Stimulated activated CD8-positive, alpha-beta memory T cell treated with anti-CD3 and anti-CD28 coated beads, Interleukin-15, amount 100 ng/mL, for 4 hours (primary cell): ENCODE measurements at regions not wholly inside any gene's neighbourhood (a gene's known extent, or its start where the extent isn't known, plus 50 kb on each side); places are given as distances from the start of the nearest gene placed in this dataset.
"Not testable (repeated sequence)": the region's sequence is repeated elsewhere in the genome, so short reads cannot be mapped to it uniquely, and the experiment has no call there.

Experiments used
- DNase-seq, 2 donors: peaks; one replicate each; pipeline ENCODE4 v3.0.0-alpha.2; 2020; ENCODE audit warnings: low read depth in 2 of 2

- DNase-seq = no peak
Measured at GRCh38 chr22:47406180-47406834, 643.9 kb downstream of the TBC1D22A start.

GRCh38 chr22:47405222-47405621 is 642.8 kb downstream of the TBC1D22A start:
- not testable (repeated sequence) for DNase-seq

- DNase-seq = no peak
Measured at GRCh38 chr22:47402876-47403525, 640.6 kb downstream of the TBC1D22A start.

GRCh38 chr22:47401976-47402770 is 639.7 kb downstream of the TBC1D22A start:
- DNase-seq = no peak

DNA sequence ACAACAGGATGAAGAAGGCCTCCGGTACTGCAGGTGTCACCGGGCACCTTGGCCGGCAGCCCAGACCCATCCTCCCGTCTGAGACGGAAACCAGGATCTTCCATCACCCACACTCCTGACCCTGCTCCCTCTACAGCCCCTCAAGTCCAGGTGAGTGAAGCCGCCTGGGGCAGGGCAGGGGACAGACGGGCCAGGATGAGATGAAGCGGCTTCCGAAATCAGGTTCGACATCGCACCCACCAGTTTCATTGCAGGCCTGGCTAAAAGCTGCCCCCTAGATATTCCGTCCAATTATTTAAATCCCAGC is 639.1 kb downstream of the TBC1D22A start:
- no peak for DNase-seq

DNA sequence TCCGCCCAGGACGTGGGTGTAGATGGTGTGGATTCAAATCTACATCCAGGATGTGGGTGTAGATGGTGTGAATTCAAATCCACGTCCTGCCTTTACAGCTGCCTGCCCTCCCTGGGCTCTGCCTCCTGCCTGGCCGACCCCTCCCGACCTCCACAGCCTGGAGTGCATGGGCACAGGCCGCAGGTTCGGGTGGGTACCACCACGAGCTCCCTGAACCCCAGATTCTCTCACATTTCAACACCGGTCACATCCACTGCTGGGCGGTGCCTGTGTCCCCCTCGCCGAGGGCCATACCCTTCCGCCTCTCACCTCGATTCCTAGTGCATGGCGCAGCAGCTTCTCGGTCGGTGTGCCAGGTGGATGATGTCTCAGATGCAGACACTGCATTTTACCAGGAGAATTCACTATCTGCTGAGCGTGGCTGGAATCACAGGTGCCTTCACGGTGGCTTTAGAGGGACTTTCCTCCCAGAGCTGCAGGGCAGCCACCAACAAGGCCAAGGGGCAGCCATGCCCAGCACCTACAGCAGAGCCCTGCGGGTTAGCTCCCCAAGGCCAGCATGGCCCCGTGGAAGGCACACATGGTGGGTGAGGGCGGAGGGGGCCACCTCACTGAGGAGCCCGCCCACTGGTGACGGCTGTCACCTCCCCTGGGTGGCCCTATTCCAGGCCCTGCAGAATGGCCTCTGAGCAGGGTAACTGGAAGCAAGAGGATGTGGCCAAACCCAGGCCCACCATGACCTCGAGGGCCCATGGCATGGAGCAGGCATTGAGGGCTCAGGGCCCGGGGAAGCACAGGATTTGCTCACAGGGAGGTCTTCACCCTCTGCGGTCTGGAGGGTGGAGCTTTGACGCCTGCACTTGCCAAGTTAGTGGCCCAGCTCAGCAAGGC is 638.5 kb downstream of the TBC1D22A start:
- DNase-seq = no peak

DNA sequence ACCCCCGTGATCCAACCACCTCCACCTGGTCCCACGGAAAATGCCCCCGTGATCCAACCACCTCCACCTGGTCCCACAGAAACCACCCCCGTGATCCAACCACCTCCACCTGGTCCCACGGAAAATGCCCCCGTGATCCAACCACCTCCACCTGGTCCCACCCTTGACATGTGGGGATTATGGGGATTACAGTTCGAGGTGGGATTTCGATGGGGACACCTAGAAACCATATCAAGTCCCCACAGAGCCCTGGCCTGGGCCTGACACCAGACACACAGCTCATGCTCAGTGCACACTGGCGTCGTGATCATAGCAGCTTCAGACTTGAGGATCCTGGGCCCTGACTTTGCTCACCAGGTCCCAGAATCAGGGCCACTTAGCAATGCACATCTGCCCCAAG is 637.7 kb downstream of the TBC1D22A start:
- not testable (repeated sequence) for DNase-seq

DNA sequence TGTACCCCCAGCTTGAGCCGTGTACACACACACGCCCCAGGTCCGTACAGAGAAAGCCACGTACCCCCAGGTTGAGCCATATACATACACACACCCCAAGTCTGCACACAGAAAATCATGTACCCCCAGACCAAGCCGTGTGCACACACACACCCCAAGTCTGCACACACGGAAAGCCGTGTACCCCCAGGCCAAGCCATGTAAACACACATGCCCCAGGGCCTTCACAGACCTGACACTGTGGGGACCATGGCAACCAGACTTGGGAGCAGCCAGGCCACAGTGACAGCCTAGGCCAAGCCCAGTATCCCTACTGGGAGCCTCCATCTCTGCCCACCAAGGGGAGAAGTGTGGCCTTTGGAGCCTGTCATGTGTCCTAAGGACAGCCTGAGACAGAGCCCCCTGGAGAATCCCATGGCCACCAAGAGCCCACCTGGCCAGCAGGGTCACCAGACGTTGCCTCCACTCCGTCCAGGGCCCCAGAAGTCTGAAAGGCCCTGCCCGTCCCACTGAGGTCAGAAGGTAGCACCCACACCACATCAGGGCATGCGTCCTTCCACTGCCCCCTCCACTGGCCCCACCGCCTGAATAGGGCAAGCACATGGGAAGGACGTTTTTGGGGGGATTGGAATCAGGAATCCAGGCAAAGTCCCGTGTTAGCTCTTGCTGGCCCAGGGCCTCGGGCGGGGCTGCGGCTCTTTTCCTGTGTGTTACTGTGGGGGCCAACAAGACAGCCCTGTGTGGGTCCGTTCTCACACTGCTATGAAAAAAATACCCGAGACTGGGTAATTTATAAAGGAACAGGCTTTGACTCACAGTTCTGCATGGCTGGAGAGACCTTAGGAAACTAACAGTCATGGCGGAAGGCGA is 636.7 kb downstream of the TBC1D22A start:
- no peak for DNase-seq

DNA sequence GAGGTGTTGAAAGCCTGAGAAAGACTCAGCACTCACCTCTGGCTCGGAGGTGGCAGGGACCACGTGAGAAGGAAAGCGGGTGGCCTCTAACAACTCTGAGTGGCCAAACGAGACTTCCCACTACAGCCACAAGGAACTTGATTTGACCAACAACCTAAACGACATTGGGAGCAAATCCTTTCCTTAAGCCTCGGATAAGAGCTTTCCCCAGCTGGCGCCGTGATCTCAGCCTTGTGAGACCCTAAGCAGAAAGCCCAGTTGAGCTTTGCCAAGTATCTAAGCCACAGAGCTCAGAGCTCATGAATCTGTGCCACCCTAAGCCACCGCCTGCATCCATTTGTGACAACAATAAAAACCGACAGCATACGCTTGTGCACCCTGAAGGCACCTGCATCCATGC is 636.0 kb downstream of the TBC1D22A start:
- no peak for DNase-seq

DNA sequence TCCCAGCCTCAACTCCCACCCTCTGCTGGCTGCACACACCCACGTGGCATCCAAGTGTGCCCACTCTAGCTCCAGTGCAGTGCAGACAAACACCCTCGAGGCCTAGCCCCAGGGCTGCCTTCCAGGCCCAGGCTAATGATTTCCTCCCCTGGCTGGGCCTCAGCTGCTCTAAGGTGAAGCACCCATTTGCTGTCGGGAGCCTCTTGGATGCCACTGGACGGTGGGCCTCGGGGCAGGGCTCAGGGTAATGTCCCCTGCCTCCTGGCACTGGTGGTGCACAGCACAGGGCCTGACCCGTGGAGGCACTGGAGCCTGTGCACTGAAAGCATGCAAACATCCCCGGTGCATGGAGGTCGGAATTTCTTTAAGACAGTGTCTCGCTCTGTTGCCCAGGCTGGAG is 635.2 kb downstream of the TBC1D22A start:
- no peak for DNase-seq

DNA sequence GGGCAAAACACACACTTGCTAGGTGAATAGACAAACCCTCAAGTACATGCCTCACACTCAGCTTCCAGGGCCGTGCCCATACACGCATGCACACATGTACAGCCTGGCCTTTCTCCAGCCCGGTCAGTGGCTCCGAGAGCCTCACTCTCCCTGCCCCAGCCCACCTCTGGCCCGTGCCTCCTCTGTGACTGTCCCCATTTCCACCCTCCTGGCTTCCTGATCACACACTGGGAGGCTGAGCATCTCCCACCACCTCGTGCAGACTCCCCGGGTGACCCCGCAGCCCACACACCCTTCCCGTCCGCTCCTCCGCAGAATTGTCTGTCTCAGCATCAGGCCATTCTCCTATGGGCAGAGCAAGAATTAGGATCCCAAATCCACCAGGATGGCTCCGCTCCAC is 634.1 kb downstream of the TBC1D22A start:
- DNase-seq = no peak

DNA sequence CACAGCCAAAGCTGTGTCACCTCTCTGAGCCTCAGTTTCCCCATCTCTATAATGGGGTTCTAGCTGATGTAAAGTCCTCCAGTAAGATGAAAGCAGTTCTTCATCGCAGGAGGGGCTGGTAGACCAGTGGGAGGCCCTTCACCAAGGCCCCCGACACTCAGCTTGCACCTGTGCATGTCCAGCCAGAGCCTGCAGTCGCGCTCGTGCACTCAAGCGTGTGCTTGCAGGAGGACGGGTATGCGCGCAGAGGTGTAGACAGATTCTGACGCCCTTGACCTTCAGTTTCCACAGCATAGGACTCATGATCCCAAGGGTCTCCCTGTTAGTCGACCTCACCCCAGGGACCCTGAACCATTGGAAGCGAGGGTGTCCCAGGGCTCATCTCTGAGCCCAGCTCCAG is 633.7 kb downstream of the TBC1D22A start:
- DNase-seq = no peak

GRCh38 chr22:47395481-47395880 is 633.0 kb downstream of the TBC1D22A start:
- no peak for DNase-seq

DNA sequence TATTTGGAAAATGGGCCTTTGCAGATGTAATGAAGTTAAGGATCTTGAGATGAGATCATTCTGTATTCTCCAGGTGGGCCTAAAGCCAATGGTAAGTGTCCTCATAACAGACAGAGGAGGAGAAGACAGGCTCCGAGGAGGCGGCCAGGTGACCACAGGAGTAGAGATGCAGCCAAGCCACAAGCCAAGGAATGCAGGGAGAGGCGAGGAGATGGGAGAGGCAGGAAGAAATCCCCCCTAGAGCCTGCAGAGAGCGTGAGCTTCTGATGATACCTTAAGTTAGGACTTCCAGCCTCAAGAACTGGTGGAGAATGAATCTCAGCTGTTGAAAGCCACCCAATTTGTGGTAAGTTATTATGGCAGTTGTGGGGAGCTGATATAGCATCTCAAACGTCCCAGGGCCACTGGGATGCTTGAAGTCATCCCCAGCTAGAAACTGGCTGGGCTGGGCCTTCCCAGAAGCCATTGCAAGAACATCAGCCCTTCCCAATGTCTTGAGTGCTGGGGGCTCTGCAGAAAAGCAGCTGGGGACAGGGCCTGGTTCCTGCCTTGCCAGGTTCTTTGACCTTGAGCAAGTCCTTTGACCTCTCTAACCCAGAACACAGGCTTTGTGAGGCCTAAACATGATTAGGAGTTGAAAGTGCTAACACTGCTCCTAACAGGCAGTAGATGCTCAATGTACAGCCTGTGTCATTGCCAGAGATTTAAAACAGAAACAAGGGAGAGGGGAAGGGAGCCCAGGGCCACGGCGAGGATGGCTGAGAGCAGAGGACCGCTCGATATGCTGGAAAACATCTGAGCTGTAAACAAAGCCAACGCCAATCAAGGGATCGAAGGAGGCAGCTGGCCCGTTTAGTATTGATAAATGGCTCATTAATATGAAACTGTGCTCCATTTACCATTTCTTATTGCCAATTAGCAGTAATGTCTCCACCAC is 632.3 kb downstream of the TBC1D22A start:
- DNase-seq = no peak

DNA sequence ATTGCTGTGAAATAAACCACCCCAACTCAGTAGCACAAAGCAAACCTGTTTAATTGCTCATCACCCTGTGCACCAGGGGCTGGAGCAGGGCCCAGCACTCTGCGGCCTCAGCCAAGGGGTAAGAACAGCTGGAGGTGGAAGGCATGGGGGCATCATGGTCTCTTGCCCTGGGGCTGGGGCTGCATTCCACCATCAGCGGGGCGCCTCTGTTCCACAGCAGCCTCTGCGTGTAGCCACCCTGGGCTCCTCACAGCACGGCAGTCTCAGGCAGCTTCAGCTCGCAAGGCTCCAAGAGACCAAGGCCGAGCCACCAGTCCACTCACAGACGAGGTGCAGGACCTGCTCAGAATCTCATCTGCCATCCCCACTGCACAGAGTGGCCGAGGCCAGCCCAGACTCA is 630.7 kb downstream of the TBC1D22A start:
- no peak for DNase-seq

- no peak for DNase-seq
Measured at GRCh38 chr22:47392729-47393128, 630.3 kb downstream of the TBC1D22A start.

DNA sequence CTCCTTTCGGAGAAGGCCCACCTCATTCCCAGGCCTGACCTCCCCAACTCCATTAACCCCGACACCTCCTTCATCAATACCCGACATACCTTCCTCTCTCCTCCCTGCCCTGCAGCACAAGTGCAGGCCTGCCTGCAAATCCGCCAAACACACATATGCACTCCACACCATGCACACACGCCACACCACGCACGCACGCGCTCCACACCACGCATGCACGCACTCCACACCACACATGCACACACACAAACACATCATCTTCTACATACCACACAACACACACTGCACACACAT is 629.6 kb downstream of the TBC1D22A start:
- DNase-seq = no peak

DNA sequence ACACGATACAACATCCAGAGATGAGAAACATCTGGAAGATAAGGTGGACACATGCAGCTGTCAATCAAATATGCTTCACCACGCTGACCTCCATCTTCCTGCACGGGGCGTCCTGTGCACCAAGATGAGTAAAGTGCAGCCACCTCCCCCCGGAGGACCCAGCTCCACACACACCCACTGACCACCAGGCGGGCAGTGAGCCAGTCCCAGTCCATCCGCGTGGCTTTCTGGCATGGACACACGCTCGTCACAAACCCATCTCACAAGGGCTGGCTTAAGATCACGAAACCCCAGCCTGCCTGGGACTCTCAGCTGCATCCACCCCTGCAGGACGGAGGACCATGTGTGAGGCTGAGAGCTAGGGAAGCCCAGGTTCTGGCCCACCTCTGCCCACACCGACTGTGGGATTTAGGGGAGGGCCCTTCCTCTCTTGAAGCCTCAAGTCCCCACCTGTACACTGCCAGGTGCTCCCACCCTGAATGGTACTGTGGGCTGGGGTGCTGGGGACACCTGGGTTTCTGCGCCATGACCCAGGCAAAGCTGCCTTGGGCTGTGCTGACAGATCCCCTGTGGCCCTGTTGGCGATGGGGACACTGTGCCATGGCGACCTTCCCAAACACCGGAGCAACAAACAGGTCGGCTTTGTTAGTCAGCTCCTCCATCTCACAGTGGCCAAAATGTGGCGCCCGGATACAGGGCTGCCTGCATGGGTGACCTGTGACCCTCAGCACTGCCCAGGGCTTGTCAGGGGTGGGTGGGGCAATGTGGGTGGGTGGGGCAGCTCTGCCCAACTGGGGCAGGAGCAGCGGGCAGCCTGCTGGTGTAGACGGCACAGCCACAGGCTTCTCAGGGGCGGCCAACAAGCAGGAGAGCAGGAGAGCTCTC is 629.0 kb downstream of the TBC1D22A start:
- DNase-seq = no peak
